Esophagus mucosa (tissue), 1 donor: ENCODE measurements at regions not wholly inside any gene's neighbourhood (a gene's known extent, or its start where the extent isn't known, plus 50 kb on each side); places are given as distances from the start of the nearest gene placed in this dataset.

Experiments used
- ATAC-seq: fragments of 200-7000 bp; cut with Tn5 transposase; one replicate; pipeline ENCODE4 v1.9.1; 2020
- donor health status: DM: yes; HTN: yes; CAD: no.

DNA sequence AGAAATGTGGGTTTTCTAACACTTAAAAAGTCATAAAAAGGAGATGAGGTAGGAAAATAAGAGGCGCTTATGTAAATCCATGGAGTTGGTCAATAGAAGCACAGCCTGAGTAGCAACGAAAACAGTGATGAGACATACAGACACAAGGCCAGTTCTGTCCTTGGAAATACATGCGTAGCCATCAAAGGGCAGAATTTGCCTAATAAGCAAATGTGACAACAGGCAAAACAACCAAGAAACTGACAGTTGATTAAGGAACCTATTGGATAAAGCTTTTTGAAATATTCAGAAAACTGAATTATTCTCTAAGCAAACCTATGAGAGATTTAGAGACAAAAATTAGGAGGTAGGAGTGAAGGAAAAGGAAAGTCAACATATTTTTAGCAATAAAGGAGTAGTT lies 586.3 kb downstream of the PLCL1 start:
- ATAC-seq = no peak

DNA sequence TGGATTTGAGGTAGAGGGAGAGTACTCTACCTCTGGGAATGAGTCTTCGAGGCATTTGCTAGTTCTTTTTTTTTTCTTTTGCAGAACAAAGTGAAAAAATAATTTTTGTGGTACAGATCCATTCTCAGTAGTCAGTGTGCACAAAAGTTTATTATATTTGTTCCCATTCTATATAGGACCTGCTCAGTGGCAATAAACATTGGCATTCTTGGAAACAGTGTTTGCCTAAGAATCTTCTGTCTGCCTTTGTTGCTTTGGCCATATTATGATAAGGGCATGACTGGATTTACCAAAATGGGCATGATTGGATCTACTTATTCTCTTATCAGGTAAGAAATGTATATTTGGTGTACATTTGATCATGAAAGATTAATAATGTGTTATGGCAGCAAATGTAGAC lies 583.3 kb downstream of the PLCL1 start:
- ATAC-seq = no peak

DNA sequence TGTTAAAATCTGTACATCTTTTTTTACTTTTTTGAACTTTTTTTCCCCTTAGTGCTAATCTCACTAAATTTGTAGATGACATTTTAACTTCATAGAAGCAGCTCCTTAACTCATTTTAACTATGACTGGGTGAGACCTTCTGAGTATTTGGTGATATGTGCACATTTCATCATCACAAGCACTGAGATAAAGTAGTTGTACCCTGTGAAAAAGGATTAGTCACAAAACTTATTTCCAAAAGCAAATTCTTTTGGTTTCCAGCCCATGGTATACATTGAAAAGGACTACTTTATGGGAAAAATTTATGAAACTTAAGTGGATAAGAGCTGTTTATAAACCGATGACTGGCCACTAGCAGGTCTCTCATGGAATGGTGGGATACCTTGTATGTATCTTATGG lies 581.5 kb downstream of the PLCL1 start:
- no peak for ATAC-seq

DNA sequence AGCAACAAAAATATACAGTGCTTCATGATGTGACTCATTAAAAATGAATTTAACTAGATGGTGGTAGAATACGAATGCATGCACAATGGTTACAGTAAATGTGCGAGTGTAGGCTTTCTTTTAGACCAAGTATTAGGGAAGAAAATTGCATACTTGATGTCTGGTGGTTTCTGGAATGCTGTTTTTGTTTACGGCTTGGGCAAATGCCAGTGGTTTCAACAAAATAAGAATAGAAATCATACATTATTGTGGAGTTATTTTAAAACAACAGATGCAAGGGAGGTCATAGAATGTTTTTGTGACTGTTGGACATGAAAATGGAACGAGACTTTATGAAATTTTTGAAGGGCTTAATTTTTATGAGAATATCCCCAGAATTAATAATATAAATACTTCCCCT lies 580.9 kb downstream of the PLCL1 start:
- no peak for ATAC-seq

DNA sequence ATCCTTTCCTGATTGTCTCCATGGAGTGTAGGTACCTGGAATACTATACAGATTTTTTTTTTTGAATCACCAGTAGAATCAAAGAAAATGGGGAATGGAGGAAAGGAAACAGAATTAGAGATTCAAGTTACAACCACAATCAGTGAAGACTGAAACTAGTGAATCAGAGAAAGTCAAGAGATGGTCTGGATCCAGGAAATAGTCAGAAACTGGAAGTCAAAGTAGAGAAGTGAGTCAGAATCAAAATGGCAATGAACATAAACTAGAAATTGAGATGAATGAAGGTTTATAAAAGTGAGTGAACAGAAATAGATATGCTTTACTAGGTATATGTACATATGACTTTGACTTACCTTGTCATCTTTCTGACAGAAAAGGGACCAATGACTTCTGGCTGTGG lies 579.0 kb downstream of the PLCL1 start:
- no peak for ATAC-seq

DNA sequence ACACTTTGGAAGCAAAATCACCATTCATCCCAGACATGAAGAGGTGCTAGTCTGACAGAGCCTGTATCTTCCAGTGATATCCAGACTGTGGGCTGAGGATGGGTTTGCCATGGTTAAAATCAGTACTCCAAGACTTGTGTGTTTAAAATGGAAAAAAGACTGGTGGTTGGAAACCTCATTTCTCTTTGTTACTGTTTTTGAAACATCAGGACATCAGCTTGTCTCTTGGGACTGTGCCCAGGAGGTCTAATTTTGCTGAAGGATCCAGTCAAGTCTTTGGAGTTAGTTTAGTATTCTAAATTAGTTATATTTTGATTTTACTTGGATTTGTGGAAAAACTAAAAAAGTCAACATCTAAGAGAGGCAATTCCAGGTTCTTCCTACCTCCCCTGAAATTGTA lies 578.4 kb downstream of the PLCL1 start:
- no peak for ATAC-seq

DNA sequence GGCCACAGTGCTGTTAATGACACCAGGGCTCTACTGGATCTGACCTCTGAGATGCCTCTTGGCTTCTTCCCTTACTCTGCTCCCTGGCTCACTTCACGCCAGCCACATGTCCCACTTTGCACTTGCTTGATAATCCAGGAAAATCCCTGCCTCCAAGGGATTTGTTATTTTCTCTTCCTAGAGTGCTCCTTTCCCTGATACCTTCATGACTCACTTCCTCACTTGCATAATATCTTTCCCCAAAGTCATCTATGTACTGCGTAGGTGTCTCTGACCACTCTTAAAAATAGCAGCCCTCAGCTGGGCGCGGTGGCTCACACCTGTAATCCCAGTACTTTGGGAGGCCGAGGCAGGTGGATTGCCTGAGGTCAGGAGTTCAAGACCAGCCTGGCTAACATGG lies 572.3 kb downstream of the PLCL1 start:
- no peak for ATAC-seq

DNA sequence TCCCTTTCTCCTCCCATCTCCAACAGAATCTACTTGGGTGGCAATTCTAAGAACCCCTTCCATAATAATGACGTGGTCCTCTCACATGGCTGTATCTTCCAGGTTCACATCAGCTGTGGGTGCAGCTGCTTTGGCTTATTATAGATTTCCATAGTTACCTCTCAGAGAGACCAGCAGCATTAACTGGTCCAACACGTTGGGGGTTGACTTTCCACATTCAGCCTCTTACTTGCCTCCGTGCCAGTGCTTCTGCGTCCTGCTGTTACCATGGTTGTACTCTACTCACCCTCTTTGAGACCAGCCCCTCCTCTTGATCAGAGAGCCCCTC lies 570.7 kb downstream of the PLCL1 start:
- ATAC-seq = no peak

DNA sequence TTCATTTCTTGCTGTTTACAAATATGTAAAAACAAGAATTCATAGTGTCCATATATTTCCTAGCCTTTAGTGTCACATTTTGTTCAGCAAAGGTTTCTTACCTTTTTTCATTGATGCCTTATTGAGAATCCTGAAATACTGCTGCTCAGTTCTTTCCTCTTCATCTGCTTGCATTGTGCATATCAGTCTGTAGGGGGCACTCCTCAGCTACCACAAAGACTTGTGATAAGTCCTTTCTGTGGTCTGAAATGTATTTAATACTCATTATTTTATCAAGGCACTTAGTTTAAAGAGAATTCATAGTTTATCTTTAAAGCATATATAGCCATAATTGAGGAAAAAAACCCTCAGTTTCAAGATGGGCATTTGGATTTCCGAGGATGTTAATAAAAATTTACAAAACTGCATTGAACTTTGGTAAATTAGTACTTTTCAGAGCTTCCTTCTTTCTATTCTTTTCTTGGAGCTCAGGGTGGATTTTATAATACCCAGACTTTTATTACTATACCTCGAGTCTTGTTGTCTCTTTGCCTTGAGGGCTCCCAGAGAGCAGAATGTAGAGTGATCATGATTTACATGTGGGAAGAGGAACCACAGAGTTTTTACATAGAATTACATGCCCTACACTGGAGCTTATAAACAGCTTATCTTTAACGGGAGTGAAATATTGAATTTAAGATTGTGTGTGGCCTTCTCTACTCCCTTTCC lies 570.1 kb downstream of the PLCL1 start:
- ATAC-seq = no peak

DNA sequence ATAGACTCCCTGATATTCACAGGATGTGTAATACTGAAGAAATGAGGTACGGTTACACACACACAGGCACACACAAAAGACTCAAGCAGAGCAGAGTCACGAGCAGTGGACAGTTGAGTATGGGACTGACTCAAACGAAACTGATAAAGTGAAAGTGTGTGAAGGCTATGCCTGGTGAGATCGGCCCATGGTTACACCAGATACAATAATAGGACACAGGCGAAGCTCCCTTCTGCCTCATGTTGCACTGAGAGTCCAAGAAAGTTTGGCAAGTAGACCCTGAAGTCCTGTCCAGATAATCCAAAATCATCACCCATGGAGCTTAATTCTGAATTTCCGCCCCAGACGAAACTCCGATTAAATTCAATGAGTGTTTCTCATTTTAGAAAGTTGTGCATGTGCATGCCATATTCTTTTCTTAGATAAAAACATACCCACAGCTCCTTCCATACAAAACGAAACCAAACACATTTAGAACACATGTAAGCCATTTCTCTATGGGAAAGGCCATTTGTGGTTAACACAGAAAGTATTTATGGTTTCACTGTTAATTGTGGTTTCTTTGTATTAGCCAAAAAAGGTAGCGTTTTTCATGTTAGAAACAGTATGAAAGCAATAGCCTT lies 567.6 kb downstream of the PLCL1 start:
- ATAC-seq = no peak

DNA sequence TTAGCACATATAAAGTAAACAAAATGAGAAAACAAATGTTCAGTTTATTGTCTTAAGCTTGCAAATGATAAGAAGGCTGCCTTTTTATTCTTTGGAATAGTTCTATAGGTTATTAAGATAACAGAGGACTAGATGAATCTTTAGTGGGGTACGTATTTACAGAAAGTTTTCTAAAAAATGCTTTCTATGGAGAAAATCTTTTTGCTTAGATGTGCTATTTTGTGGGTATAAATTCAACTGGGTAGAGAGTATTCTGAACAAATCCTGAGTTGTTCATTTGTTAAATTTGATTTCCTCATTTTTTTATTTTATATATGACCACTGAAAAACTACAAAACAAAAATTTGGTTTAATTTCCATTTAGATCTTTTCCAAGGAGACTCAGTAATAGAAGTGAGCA lies 566.9 kb downstream of the PLCL1 start:
- ATAC-seq = no peak

DNA sequence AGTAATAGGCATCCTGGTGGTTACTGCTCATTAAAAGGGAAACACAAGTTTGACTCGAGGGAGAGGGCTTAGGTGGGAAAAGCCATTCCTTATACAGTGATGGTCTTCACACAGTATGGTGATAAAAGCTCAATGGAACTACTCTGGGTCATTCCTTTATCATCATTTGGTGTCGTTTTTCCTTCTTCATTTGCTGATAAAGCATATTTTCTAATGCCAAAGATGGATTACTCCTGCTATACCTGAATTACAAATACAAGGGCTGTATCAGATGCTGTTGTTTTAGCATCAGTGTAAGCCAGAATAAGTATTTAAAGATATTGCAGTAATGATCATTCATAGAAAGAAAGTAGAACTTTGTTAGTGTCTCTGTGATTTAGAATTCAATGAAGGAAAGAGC lies 563.7 kb downstream of the PLCL1 start:
- no peak for ATAC-seq

DNA sequence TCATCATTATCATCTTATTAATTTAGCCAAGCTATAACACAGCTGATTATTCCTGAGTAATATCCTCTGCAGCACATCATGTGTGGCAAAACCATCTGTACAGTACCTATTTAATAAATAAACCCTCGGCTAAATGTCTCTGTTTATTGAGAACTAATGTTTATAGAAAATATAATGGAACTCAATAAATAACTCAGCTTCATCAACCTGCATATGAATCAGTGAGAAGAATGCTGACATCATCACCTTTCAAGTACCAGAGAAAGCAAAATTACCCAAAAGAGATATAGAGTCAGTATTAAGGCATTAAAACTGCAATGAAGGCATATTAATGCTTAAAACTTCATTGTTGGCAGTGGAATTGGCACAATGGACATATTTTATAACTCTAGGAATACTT lies 558.3 kb downstream of the PLCL1 start:
- ATAC-seq = no peak

DNA sequence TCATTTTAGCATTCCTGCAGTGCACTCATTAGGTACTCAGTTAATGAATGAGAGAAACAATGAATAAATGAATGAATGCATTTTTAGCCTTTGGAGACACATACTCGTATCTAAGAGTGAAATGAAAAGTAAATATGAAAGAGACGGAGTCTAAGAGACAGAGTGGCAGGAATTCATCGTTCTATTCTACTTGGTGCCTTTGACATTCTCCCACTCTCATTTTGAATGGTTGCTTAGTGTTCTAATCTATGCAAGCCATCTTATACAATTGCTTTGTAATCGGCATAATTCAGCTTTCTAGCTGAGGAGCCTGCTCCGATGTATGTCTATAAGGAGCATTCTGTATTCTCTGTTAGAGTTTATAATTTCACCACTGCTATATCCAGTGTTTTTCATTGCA lies 554.9 kb downstream of the PLCL1 start:
- no peak for ATAC-seq

DNA sequence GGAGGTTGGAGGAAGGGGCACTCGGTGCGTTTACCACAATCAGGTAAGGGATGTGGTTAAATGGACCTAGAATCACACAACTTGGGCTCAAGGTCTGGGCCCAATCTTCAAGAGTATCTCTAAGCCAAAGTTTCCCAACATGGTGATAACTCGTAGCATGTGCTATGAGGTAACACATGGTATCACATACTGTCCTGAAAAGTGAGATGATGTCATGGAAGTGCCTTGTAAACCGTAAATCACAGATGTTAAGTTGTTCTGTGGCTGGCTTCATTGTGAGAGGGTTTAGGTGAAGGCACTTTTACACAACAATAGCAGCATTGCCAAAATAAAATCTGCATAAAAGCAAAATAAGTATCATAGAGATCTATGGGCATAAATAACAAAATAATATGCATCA lies 551.8 kb downstream of the PLCL1 start:
- ATAC-seq = no peak

DNA sequence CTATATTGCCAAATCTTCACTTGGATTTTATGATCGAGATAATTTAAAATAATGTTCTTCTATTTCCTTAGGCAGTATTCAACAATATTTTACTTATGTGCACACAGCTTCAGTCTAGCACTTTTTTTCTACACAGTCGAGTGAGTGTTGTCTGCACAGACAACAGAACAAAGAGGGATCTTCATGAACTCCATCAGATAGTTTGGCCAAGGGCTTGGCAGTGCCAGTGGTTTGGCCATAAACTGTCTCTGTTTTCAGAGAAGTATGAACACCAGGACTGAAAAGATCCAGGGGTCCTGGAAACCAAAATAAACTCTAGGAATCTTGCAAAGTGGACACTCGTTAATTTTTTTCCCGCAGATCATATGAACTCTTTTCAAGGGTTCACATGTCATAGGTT lies 547.3 kb downstream of the PLCL1 start:
- no peak for ATAC-seq

DNA sequence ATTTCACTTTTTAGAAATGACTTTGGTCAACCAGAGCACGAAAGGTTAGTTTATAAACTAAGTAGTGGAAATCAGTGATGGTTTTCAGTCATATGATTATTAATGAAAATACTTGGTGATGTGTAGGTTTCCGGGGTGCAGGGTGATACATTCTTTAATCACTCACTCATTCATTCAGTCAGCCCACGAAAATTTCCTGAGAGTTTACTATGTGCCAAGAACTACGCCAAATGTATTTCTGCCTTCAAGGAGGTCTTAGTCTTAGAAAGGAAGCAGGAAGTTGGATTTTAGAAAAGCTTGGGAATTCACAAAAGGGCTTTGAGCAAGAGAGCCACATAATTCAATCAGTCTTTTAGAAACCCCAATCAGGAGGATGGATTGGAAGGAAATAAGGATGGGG lies 543.6 kb downstream of the PLCL1 start:
- no peak for ATAC-seq

DNA sequence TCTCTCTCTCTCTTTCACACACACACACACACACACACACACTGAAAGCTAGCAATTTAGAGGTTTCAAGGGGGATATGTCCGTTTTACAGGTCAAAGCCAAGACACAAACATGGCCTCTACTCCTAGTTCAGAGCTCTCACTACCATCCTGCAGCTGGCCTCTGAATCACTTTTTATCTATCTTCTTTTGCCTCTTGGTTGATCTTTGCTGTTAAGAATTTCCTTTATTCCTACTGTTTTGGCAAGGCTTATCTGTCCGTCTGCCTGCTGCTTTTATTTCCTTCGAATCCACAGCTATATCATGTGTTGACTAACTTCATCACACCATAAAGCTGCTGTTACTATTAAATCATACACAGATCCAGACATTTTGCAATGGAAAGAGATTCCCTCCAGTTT lies 543.0 kb downstream of the PLCL1 start:
- no peak for ATAC-seq

DNA sequence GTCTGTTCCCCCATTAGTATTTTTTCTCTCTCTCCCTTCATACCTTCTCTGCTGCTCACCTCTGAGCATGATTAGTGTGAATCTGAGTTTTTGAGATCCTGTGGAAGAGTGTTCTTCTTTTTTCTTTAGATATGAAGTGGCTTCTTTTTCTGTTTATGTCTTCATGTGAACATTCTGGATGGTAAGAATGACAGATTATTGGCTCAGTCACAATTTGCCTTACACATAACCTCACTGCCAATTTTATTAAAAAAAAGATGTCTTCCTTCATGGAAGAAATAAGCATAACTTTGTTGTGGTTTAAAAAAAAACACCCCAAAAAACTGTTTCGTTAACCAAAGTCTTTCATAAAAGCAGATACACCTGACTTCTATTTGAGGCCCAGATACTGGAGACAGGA lies 539.1 kb downstream of the PLCL1 start:
- no peak for ATAC-seq

DNA sequence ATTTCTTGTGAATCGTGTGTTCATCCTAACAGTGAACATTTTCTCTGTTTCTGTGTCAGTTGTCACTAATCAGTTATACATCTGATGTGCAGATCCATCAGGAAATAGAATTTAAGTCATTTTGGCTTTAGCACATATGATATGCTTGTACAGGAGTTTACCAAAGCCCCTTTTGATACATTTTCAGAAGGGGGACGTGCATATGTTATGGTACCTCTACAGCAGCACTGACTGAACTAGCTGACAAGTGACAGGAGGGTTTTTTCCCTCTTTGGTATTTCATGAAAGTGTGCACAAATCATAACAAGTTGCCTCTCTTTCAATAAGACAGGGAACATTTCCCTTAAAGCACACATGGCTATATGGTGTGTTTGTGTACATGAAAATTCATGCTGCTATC lies 536.5 kb downstream of the PLCL1 start:
- ATAC-seq = no peak

DNA sequence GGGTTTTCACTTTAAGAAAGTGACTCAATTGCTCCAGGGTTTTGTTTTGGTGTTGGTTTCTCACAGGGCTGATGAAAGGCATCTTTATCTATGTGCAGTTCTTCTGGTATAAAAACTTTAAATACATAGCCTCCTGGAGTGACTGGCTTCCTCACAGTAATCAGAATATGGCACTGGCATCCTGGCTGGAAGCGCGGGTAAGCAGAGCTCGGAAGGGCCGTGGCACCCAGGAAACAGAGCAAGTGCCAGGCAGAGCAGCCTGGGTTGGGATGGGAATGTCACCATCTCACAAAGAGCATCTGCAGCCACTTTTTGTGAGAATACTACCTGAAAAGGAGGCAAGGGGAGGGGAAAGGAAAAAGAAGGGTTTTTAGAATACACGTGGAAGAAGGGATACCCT lies 534.7 kb downstream of the PLCL1 start:
- no peak for ATAC-seq

DNA sequence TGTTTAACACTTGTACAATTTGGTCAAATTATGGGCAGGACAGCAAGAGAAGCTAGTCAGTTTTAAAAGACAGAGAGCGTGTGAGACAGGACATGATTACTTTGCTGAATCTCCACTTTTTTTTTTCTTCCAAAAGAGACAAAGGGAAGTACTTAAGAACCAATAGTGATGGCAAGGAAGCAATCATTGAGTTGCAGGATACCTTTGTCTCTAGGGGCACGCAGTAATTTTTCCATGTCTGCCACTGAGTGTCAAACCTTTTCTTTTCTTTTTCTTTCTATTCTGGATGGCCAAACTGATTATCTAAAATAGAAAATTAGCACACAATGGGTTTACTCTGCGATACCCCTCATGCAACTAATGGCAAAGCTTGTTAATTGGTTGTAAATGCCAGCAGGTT lies 533.0 kb downstream of the PLCL1 start:
- ATAC-seq = no peak

DNA sequence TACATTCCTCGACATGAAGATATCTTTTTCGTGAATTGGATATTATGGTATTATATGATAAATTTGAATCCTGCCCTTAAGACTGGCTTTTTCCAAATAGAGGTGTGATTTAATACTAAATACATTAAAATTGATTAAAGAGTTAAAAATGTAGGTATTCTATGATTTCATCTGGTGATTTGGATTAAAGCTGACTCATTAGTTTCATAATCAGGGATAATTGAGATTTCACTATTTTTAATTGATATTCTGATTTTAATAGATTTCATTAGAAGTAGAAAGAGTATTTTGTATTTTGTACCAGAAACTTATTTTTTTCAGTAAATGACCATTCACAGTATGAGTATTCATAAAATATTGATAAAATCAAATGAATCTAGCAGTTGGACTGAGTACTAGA lies 524.1 kb downstream of the PLCL1 start:
- ATAC-seq = no peak

DNA sequence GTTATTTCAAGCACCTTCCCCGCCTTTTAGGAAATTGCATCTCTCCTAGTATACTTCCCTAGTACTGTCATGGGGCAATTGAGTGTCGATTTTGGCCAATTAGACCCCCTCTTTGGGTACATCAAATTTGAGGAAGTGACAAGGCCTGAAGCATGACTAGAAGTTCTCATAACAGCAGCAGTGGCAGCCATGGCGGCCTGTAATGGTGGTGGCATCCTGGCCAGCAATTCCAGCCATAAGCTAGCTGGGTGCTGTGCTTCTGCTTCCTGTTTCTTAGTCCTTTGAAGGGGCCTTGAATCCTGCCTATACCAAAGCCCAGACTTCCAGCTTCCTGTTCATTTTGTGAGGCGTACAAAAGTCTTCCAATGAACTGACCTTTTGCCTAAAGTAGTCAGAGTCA lies 523.1 kb downstream of the PLCL1 start:
- ATAC-seq = no peak

DNA sequence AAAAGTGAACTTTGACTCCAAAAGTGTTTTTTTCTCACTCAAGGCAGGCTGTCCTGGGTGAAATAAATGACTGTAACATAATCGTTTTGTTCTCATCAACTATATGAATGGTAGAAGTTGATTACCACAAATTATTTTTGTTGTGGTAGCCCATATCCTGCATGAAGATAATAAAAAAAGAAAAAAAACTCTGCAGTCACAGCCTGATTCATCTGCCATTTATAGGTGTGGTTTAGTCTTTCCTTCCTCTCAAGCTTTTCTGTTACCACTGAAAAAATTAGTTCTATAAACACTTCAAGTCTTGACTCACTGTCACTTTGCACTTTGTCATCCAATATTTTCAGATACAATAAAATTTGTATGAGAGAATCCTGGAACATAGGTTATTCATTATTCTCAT lies 522.0 kb downstream of the PLCL1 start:
- ATAC-seq = no peak
